H1 (cell line): ENCODE measurements at regions not wholly inside any gene's neighbourhood (a gene's known extent, or its start where the extent isn't known, plus 50 kb on each side); places are given as distances from the start of the nearest gene placed in this dataset.

Source experiments
- CTBP2 ChIP-seq: IDR thresholded peaks from 2 replicates; pipeline ENCODE4 v1.7.0; 2011; ENCODE audit warnings: borderline replicate concordance, mild to moderate bottlenecking, moderate library complexity, mixed read lengths, low read length; ENCODE audit not compliant: insufficient read depth, insufficient read length
- EGR1 ChIP-seq: IDR thresholded peaks from 2 replicates; pipeline ENCODE4 v1.6.1; 2011; ENCODE audit warnings: low read depth, low read length, borderline replicate concordance
- GTF2F1 ChIP-seq: IDR thresholded peaks from 2 replicates; pipeline ENCODE4 v1.6.1; 2012; ENCODE audit warnings: low read depth, low read length, improper control_type of control experiment, borderline replicate concordance

- no peak for TF ChIP-seq GTF2F1
- no peak for TF ChIP-seq EGR1
- TF ChIP-seq CTBP2, result no peak
- TF ChIP-seq, all 59 proteins: peak for 0
Observed at GRCh38 chr2:9770006-9770307, 73.3 kb upstream of the TAF1B start (continued).
